K562 (cell line): ENCODE measurements at regions not wholly inside any gene's neighbourhood (a gene's known extent, or its start where the extent isn't known, plus 50 kb on each side); places are given as distances from the start of the nearest gene placed in this dataset.

Experiments used
- ARID4B ChIP-seq: sonication (generic); formaldehyde crosslinking; IDR thresholded peaks from 2 replicates; pipeline ENCODE4 v1.8.0; 2022; ENCODE audit warnings: mild to moderate bottlenecking, missing genetic modification reagents
- FOS ChIP-seq: IDR thresholded peaks from 3 replicates; pipeline ENCODE4 v1.6.1; 2011; ENCODE audit not compliant: insufficient read length; ENCODE audit errors: extremely low read depth
- MAFK ChIP-seq: IDR thresholded peaks from 2 replicates; pipeline ENCODE4 v1.6.1; 2011; ENCODE audit warnings: low read length, improper control_type of control experiment
- MBD1 ChIP-seq: fragments of 250-450 bp; sonication (Bioruptor Pico); IDR thresholded peaks from 2 replicates; pipeline ENCODE4 v1.8.0; 2022; ENCODE audit warnings: inconsistent platforms
- NCOA2 ChIP-seq, 2 experiments: fragments of 450-650 bp; IDR thresholded peaks; 2 replicates each; pipeline ENCODE4 v1.6.1; 2018; ENCODE audit warnings: mild to moderate bottlenecking in 2 of 2, moderate library complexity in 1 of 2; ENCODE audit not compliant: partially characterized antibody in 2 of 2
- RAD21 ChIP-seq, 2 experiments: fragments of 250-450 bp in 1 of 2; fragments of 450-650 bp in 1 of 2; sonication (Bioruptor Pico) in 1 of 2; formaldehyde crosslinking in 1 of 2; IDR thresholded peaks in 1 of 2; conservative IDR thresholded peaks in 1 of 2; 2 replicates each; pipeline versions ENCODE4 v1.4.0 to v1.8.0; 2020 to 2022; ENCODE audit warnings: mild to moderate bottlenecking in 2 of 2, moderate library complexity in 1 of 2
- TFAP4 ChIP-seq: sonication (generic); formaldehyde crosslinking; IDR thresholded peaks from 2 replicates; pipeline ENCODE4 v1.8.0; 2022; ENCODE audit warnings: missing genetic modification reagents, mild to moderate bottlenecking, moderate library complexity, borderline replicate concordance
- TRIM28 ChIP-seq: fragments of 450-650 bp; IDR thresholded peaks from 2 replicates; pipeline ENCODE4 v1.6.1; 2017
- ZBTB40 ChIP-seq, 2 experiments: fragments of 450-650 bp in 1 of 2; sonication (generic) in 1 of 2; formaldehyde crosslinking in 1 of 2; IDR thresholded peaks; 2 replicates each; pipeline versions ENCODE4 v1.7.1 to v1.9.0; 2016 to 2022; ENCODE audit warnings: inconsistent platforms in 1 of 2, mild to moderate bottlenecking in 1 of 2, missing genetic modification reagents in 1 of 2
- ZNF263 ChIP-seq: sonication (generic); formaldehyde crosslinking; IDR thresholded peaks from 2 replicates; pipeline ENCODE4 v1.8.0; 2022; ENCODE audit warnings: mild to moderate bottlenecking, missing genetic modification reagents, borderline replicate concordance
- ZNF785 ChIP-seq: fragments of 250-450 bp; sonication (Bioruptor Pico); IDR thresholded peaks from 2 replicates; pipeline ENCODE4 v1.4.0; 2020; ENCODE audit warnings: mild to moderate bottlenecking

DNA sequence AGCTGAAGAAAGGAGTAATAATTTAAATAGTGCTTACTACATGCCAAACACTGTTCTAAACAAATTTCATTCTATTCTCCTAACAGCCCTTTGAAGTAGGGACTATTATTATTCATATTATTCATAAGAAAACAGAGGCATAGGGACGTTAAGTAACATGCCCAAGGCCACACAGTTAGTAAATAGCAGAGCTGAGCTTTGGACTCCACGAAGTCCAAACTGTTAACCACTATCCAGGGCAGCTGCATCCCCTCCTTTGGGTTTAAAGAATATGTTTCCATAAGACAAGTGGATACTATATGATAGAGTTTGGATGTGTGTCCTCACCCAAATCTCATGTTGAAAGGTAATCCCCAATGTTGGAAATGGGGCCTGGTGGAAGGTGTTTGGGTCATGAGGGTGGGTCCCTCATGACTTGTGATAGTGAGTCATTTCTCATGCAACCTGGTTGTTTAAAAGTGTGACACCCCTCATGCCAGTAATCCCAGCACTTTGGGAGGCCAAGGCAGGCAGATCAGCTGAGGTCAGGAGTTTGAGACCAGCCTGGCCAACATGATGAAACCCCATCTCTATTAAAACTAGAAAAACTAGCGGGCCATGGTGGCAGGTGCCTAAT is 144.0 kb upstream of the CXADR start (continued):
- TF ChIP-seq MBD1 (CRISPR knock-in tag) (no peak), RAD21 (CRISPR knock-in tag; conservative IDR thresholded peaks at IDR 0.05 in 1 of 2, IDR thresholded peaks at IDR 0.05 in 1 of 2) (no peak), TFAP4 (CRISPR knock-in tag) (no peak), NCOA2 (IDR thresholded peaks at IDR 0.05; ENCODE audit: partially characterized antibody in 2 of 2) (no peak), ZBTB40 (IDR thresholded peaks at IDR 0.05) (no peak), ZBTB40 (CRISPR knock-in tag; IDR thresholded peaks at IDR 0.05) (no peak), TRIM28 (no peak), FOS (no peak), ZNF263 (CRISPR knock-in tag) (no peak), ZNF785 (CRISPR knock-in tag) (no peak), MAFK (no peak), ARID4B (CRISPR knock-in tag) (no peak)
